SK-N-SH (cell line): ENCODE measurements at regions not wholly inside any gene's neighbourhood (a gene's known extent, or its start where the extent isn't known, plus 50 kb on each side); places are given as distances from the start of the nearest gene placed in this dataset.

Experiments used
- CTCF ChIA-PET: fragments of 300-600, 350-600 bp; formaldehyde crosslinking; extraction: SDS; loops from one replicate; lab custom pipeline; 2021; lab: Yijun Ruan, JAX
- POLR2A ChIA-PET: fragments of 350-600 bp; sonication (Branson Sonifier 250); formaldehyde crosslinking; extraction: SDS; loops from one replicate; lab custom pipeline; 2020; ENCODE audit warnings: antibody characterized with exemption, inconsistent platforms; lab: Yijun Ruan, JAX
- DNase-seq: peaks from one replicate; pipeline ENCODE4 v3.0.0; 2012
- H2AFZ ChIP-seq: fragments of 200-600 bp; sonication (generic); 2 replicates; pipeline ENCODE4 v1.8.1; 2016; ENCODE audit warnings: antibody characterized with exemption, mild to moderate bottlenecking, low read depth
- H3F3A ChIP-seq: fragments of 200-600 bp; sonication (generic); replicated peaks from 2 replicates; pipeline ENCODE3; 2016; ENCODE audit warnings: antibody characterized with exemption, mild to moderate bottlenecking; ENCODE audit not compliant: insufficient read depth
- H3K27ac ChIP-seq, 2 experiments: fragments of 200-500 bp in 1 of 2; fragments of 200-600 bp in 1 of 2; sonication (Bioruptor generic) in 1 of 2; sonication (generic), shearing (Covaris generic) in 1 of 2; 2 replicates each; pipeline versions ENCODE4 v1.5.1 to v1.6.1; 2014 to 2016; ENCODE audit warnings: low read depth in 2 of 2, inconsistent platforms in 1 of 2, low read length in 1 of 2, mild to moderate bottlenecking in 1 of 2, mixed read lengths in 1 of 2
- H3K27me3 ChIP-seq: fragments of 200-600 bp; sonication (generic), shearing (Covaris generic); 2 replicates; pipeline ENCODE4 v1.6.1; 2016; ENCODE audit warnings: mixed run types; ENCODE audit not compliant: insufficient read depth
- H3K36me3 ChIP-seq, 2 experiments: fragments of 200-500 bp in 1 of 2; fragments of 200-600 bp in 1 of 2; sonication (Bioruptor generic) in 1 of 2; sonication (generic) in 1 of 2; replicated peaks in 1 of 2; 2 replicates each; pipeline versions ENCODE3 to v1.5.1; 2014 to 2016; ENCODE audit warnings: low read length in 1 of 2, mild to moderate bottlenecking in 1 of 2; ENCODE audit not compliant: insufficient read depth in 2 of 2, control insufficient read depth in 1 of 2
- H3K4me1 ChIP-seq, 2 experiments: fragments of 200-500 bp in 1 of 2; fragments of 200-600 bp in 1 of 2; sonication (Bioruptor generic) in 1 of 2; sonication (generic), shearing (Covaris generic) in 1 of 2; 2 replicates each; pipeline versions ENCODE4 v1.5.1 to v1.6.1; 2014 to 2016; ENCODE audit warnings: low read depth in 1 of 2, low read length in 1 of 2, mixed run types in 1 of 2; ENCODE audit not compliant: insufficient read depth in 2 of 2, control insufficient read depth in 1 of 2
- H3K4me2 ChIP-seq: fragments of 200-600 bp; sonication (generic), shearing (Covaris generic); 2 replicates; pipeline ENCODE4 v1.6.1; 2017; ENCODE audit warnings: mixed run types
- H3K4me3 ChIP-seq, 2 experiments: fragments of 200-500 bp in 1 of 2; fragments of 200-600 bp in 1 of 2; sonication (Bioruptor generic) in 1 of 2; sonication (generic), shearing (Covaris generic) in 1 of 2; 2 replicates each; pipeline versions ENCODE4 v1.5.1 to v1.8.1; 2014 to 2016; ENCODE audit warnings: low read depth in 2 of 2, inconsistent platforms in 1 of 2, low read length in 1 of 2, mild to moderate bottlenecking in 1 of 2, mixed read lengths in 1 of 2, moderate library complexity in 1 of 2
- H3K79me2 ChIP-seq: fragments of 200-600 bp; sonication (generic); 2 replicates; pipeline ENCODE4 v1.8.1; 2017; ENCODE audit warnings: mild to moderate bottlenecking; ENCODE audit not compliant: insufficient read depth
- H3K9ac ChIP-seq: fragments of 200-600 bp; sonication (generic); 2 replicates; pipeline ENCODE4 v1.6.1; 2017; ENCODE audit warnings: mixed run types
- H3K9me2 ChIP-seq: fragments of 200-600 bp; sonication (generic); 2 replicates; pipeline ENCODE4 v1.6.1; 2017; ENCODE audit warnings: mixed run types
- H3K9me3 ChIP-seq: fragments of 200-600 bp; sonication (generic); 2 replicates; pipeline ENCODE4 v1.6.1; 2017; ENCODE audit warnings: mixed run types, mild to moderate bottlenecking, moderate library complexity
- H4K20me1 ChIP-seq: fragments of 200-600 bp; sonication (generic); 2 replicates; pipeline ENCODE4 v1.6.1; 2017; ENCODE audit warnings: mild to moderate bottlenecking, mixed run types; ENCODE audit not compliant: insufficient read depth
- ELF1 ChIP-seq: IDR thresholded peaks from 2 replicates; pipeline ENCODE4 v1.4.0; 2012
- EZH2phosphoT487 ChIP-seq: fragments of 200-600 bp; sonication (generic); IDR thresholded peaks from 2 replicates; pipeline ENCODE4 v1.6.1; 2017; ENCODE audit warnings: low read depth, mixed run types, mild to moderate bottlenecking, antibody characterized with exemption, moderate library complexity, borderline replicate concordance
- FOSL2 ChIP-seq: IDR thresholded peaks from 2 replicates; pipeline ENCODE4 v1.4.0; 2012; ENCODE audit warnings: low read depth, mild to moderate bottlenecking, moderate library complexity, borderline replicate concordance
- FOXM1 ChIP-seq: IDR thresholded peaks from 2 replicates; pipeline ENCODE4 v1.4.0; 2012; ENCODE audit warnings: low read depth, mild to moderate bottlenecking
- GABPA ChIP-seq: IDR thresholded peaks from 2 replicates; pipeline ENCODE4 v1.4.0; 2012; ENCODE audit warnings: low read depth, mild to moderate bottlenecking
- MEF2A ChIP-seq: IDR thresholded peaks from 2 replicates; pipeline ENCODE4 v1.4.0; 2012; ENCODE audit warnings: low read depth, borderline replicate concordance
- NFIC ChIP-seq: IDR thresholded peaks from 2 replicates; pipeline ENCODE4 v1.4.0; 2012; ENCODE audit warnings: borderline replicate concordance
- RXRA ChIP-seq: IDR thresholded peaks from 2 replicates; pipeline ENCODE4 v1.4.0; 2012; ENCODE audit warnings: low read depth, mild to moderate bottlenecking, borderline replicate concordance
- SIN3A ChIP-seq: IDR thresholded peaks from 2 replicates; pipeline ENCODE4 v1.6.1; 2012; ENCODE audit warnings: low read depth, mild to moderate bottlenecking, low read length, moderate library complexity, borderline replicate concordance
- SMC3 ChIP-seq: IDR thresholded peaks from 2 replicates; pipeline ENCODE4 v1.6.1; 2012; ENCODE audit warnings: low read depth, low read length, improper control_type of control experiment
- TAF1 ChIP-seq: IDR thresholded peaks from 2 replicates; pipeline ENCODE4 v1.6.1; 2012; ENCODE audit warnings: low read depth, mild to moderate bottlenecking, low read length, moderate library complexity, borderline replicate concordance
- TEAD4 ChIP-seq: IDR thresholded peaks from 2 replicates; pipeline ENCODE4 v1.4.0; 2012; ENCODE audit warnings: mild to moderate bottlenecking, borderline replicate concordance; ENCODE audit not compliant: insufficient read depth
- YY1 ChIP-seq: IDR thresholded peaks from 2 replicates; pipeline ENCODE4 v1.4.0; 2012; ENCODE audit warnings: low read depth, mild to moderate bottlenecking
- TF ChIP-seq, protein P1 (sequence below): IDR thresholded peaks from 2 replicates; pipeline ENCODE4 v1.4.0; 2012; ENCODE audit warnings: low read depth, borderline replicate concordance
- TF ChIP-seq, protein P2 (sequence below): fragments of 200-600 bp; sonication (generic); IDR thresholded peaks from 2 replicates; pipeline ENCODE4 v1.6.1; 2017; ENCODE audit warnings: antibody characterized with exemption, mild to moderate bottlenecking, moderate library complexity
- TF ChIP-seq, protein P3 (sequence below): IDR thresholded peaks from 2 replicates; pipeline ENCODE4 v1.6.1; 2012; ENCODE audit warnings: mild to moderate bottlenecking, low read depth, low read length, moderate library complexity
- TF ChIP-seq, protein P4 (sequence below): IDR thresholded peaks from 2 replicates; pipeline ENCODE4; 2012
- TF ChIP-seq, protein P5 (sequence below): fragments of 150-350 bp; IDR thresholded peaks from 2 replicates; pipeline ENCODE4 v1.6.1; 2017; ENCODE audit warnings: antibody characterized with exemption, low read length, low read depth, borderline replicate concordance

DNA sequence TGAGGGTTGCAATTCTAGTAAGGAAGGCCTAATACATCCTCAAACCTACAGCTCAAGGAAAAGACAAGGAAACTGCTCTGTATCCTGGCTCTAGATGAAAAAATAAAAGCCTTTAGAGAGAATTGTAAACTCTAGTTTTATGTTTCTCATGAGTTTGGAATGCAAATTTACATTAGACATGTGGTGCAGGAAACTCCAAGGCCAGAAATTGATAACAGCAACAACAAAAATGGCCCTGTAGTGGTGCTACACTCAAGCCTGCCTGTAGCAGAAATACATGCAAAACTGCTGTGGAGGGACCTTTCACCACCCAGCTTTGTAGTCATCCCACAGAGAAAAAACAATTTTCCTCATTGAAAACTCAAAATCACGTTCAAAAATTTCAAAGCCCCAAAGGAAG, 546.7 kb upstream of the LRRN3 start (continued):
- TF ChIP-seq, protein P1, sequence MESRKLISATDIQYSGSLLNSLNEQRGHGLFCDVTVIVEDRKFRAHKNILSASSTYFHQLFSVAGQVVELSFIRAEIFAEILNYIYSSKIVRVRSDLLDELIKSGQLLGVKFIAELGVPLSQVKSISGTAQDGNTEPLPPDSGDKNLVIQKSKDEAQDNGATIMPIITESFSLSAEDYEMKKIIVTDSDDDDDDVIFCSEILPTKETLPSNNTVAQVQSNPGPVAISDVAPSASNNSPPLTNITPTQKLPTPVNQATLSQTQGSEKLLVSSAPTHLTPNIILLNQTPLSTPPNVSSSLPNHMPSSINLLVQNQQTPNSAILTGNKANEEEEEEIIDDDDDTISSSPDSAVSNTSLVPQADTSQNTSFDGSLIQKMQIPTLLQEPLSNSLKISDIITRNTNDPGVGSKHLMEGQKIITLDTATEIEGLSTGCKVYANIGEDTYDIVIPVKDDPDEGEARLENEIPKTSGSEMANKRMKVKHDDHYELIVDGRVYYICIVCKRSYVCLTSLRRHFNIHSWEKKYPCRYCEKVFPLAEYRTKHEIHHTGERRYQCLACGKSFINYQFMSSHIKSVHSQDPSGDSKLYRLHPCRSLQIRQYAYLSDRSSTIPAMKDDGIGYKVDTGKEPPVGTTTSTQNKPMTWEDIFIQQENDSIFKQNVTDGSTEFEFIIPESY, result no peak
- no peak for TF ChIP-seq SMC3
- TF ChIP-seq MEF2A, result no peak
- no peak for TF ChIP-seq TEAD4
- no peak for TF ChIP-seq ELF1
- no peak for TF ChIP-seq YY1

DNA sequence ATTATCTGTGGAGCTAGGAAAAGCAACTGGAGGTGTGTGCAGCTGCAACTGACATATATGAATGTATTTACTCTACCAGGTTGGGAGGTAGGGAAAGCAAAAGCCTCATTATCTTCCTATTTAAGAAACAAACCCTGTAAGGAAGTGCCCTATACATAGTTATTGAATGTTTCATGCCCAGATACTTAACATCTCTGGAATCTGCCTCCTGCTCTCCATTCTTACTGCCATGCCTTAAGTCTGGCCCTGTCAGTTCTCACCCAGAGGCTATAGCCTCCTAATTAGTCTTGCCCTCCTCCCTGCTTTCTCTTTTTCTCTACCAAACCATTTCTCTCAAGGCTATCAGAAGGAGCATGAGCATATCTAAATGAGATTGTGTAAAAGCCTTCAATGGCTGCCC, 542.6 kb upstream of the LRRN3 start:
- no peak overlapping the region for H3K4me3 ChIP-seq
- no peaks in the 10 kb centered on the region for H3K9me2 ChIP-seq
- no peak overlapping the region for H3K4me2 ChIP-seq
- no peaks in the 10 kb centered on the region for H3K9me3 ChIP-seq
- no peaks in the 10 kb centered on the region for H3K27me3 ChIP-seq
- H3K27ac ChIP-seq, result no peak overlapping the region
- no peaks in the 10 kb centered on the region for H3F3A ChIP-seq
- no peaks in the 10 kb centered on the region for H3K36me3 ChIP-seq
- no peaks in the 10 kb centered on the region; a peak in 1 of 4 replicates for H3K4me1 ChIP-seq
- ChIA-PET CTCF (interaction anchor here (1.3 kb wide), 1 partner anchor 1193 kb away, joined by 3 read pairs; no protein-coding TSS in a partner anchor), POLR2A (no interaction called here)
- no peaks in the 10 kb centered on the region for H3K79me2 ChIP-seq
- H3K9ac ChIP-seq, result no peak overlapping the region
- DNase-seq, result no peak
- no peaks in the 10 kb centered on the region for H4K20me1 ChIP-seq
- H2AFZ ChIP-seq, result peak overlapping the region; percentile 10; the same call in 1 of the 2 replicates
- TF ChIP-seq NFIC, result no peak
- TF ChIP-seq, protein P2, sequence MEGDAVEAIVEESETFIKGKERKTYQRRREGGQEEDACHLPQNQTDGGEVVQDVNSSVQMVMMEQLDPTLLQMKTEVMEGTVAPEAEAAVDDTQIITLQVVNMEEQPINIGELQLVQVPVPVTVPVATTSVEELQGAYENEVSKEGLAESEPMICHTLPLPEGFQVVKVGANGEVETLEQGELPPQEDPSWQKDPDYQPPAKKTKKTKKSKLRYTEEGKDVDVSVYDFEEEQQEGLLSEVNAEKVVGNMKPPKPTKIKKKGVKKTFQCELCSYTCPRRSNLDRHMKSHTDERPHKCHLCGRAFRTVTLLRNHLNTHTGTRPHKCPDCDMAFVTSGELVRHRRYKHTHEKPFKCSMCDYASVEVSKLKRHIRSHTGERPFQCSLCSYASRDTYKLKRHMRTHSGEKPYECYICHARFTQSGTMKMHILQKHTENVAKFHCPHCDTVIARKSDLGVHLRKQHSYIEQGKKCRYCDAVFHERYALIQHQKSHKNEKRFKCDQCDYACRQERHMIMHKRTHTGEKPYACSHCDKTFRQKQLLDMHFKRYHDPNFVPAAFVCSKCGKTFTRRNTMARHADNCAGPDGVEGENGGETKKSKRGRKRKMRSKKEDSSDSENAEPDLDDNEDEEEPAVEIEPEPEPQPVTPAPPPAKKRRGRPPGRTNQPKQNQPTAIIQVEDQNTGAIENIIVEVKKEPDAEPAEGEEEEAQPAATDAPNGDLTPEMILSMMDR, result no peak
- TF ChIP-seq, protein P3, sequence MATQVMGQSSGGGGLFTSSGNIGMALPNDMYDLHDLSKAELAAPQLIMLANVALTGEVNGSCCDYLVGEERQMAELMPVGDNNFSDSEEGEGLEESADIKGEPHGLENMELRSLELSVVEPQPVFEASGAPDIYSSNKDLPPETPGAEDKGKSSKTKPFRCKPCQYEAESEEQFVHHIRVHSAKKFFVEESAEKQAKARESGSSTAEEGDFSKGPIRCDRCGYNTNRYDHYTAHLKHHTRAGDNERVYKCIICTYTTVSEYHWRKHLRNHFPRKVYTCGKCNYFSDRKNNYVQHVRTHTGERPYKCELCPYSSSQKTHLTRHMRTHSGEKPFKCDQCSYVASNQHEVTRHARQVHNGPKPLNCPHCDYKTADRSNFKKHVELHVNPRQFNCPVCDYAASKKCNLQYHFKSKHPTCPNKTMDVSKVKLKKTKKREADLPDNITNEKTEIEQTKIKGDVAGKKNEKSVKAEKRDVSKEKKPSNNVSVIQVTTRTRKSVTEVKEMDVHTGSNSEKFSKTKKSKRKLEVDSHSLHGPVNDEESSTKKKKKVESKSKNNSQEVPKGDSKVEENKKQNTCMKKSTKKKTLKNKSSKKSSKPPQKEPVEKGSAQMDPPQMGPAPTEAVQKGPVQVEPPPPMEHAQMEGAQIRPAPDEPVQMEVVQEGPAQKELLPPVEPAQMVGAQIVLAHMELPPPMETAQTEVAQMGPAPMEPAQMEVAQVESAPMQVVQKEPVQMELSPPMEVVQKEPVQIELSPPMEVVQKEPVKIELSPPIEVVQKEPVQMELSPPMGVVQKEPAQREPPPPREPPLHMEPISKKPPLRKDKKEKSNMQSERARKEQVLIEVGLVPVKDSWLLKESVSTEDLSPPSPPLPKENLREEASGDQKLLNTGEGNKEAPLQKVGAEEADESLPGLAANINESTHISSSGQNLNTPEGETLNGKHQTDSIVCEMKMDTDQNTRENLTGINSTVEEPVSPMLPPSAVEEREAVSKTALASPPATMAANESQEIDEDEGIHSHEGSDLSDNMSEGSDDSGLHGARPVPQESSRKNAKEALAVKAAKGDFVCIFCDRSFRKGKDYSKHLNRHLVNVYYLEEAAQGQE, result no peak
- TF ChIP-seq ELF1, result no peak
- TF ChIP-seq, protein P4, sequence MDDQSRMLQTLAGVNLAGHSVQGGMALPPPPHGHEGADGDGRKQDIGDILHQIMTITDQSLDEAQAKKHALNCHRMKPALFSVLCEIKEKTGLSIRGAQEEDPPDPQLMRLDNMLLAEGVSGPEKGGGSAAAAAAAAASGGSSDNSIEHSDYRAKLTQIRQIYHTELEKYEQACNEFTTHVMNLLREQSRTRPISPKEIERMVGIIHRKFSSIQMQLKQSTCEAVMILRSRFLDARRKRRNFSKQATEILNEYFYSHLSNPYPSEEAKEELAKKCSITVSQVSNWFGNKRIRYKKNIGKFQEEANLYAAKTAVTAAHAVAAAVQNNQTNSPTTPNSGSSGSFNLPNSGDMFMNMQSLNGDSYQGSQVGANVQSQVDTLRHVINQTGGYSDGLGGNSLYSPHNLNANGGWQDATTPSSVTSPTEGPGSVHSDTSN, result no peak
- TF ChIP-seq EZH2phosphoT487, result no peak
- no peak for TF ChIP-seq GABPA
- TF ChIP-seq, protein P5, sequence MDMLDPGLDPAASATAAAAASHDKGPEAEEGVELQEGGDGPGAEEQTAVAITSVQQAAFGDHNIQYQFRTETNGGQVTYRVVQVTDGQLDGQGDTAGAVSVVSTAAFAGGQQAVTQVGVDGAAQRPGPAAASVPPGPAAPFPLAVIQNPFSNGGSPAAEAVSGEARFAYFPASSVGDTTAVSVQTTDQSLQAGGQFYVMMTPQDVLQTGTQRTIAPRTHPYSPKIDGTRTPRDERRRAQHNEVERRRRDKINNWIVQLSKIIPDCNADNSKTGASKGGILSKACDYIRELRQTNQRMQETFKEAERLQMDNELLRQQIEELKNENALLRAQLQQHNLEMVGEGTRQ, result no peak
- TF ChIP-seq RXRA, result no peak
- TF ChIP-seq FOXM1, result no peak
- TF ChIP-seq FOSL2, result no peak
- TF ChIP-seq SIN3A, result no peak
- no peak for TF ChIP-seq MEF2A
- no peak for TF ChIP-seq TAF1
